ENCODE measurements at regions not wholly inside any gene's neighbourhood (a gene's known extent, or its start where the extent isn't known, plus 50 kb on each side); places are given as distances from the start of the nearest gene placed in this dataset.
"Not testable (repeated sequence)": the region's sequence is repeated elsewhere in the genome, so short reads cannot be mapped to it uniquely, and the experiment has no call there.

DNA sequence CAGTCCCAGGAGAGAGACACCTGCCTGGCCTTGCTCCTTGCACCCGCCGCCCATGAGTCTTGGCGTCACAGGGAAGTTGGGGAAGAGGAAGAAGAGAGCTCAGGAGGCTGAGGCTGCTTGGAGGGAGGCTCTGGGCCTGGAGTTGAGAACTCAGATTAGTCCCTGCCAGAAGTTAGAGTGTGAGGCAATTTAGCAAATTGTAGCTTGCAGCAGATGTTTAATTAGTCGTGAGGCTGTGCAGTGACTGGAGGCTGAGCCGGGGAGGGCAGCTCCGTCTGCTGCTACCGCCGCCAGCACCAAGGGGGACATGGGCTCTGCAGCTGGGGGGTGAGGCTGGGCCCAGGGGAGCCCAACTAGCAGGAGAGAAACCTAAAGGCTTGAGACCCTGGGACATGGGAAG is 738.3 kb upstream of the EEF2KMT start:
- no peak for DNase-seq

DNA sequence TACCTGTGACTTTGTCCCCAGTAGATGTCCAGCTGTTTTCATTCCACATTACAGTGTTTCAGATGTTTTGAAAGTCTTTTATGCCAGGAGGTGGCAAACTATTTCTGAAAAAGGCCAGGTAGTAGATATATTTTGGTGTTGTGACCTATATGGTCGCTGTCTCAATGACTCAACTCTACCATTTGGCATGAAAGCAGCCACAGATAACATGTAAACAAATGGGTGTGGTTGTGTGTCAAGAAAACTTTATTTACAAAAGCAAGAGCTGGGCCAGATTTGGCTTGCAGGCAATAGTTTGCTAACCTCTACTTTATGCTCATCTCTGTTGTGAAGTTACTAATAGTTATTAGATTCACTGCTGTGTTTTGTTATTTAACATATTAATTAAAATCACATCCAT is 728.7 kb upstream of the EEF2KMT start:
- DNase-seq = no peak

- DNase-seq = no peak
Measured at GRCh38 chr16:5820472-5820871, 722.9 kb upstream of the EEF2KMT start.

- no peak for DNase-seq
Measured at GRCh38 chr16:5815570-5816237, 718.1 kb upstream of the EEF2KMT start.

GRCh38 chr16:5801396-5801795 is 703.8 kb upstream of the EEF2KMT start:
- DNase-seq = no peak

DNA sequence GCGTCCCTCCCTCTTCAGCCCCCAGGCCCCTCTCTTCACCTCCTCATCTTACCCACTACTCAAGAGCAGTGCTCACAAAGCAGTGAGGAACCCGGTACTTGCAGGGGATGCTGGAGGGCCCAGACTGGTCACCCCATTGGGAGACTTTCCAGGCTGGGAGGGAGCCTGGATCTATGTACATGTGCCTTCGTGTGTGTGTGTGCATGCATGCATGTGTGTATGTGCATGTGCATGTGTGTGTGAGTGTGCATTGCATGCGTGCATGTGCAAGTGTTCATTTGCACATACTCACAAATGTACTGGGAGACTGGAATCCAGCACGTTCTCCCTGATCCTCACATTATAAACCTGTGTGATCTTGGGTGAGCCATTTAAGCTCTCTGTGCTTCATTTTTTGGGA is 696.0 kb upstream of the EEF2KMT start:
- no peak for DNase-seq

GRCh38 chr16:5791011-5791657 is 693.5 kb upstream of the EEF2KMT start:
- DNase-seq = no peak

- no peak for DNase-seq
Measured at GRCh38 chr16:5790512-5790911, 692.9 kb upstream of the EEF2KMT start.

DNA sequence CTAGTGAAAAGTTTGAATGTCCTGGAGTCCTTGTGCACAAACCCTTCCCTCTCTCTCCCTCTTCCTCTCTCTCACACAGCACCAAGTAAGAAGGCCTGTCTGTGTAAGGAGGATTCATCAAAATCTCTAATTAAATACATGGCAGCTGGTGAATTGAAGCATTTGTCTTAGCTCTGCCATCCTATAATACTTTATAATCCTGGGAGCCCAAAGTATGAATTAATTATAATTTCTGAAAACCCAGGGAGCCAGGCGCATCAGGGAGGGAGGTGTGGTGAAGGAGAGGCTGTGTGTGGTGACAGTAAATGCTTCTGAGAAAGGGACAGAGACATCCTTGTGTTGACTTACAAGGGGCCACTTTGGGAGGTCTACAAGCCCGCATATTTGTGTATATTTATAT is 691.4 kb upstream of the EEF2KMT start:
- DNase-seq = no peak

DNA sequence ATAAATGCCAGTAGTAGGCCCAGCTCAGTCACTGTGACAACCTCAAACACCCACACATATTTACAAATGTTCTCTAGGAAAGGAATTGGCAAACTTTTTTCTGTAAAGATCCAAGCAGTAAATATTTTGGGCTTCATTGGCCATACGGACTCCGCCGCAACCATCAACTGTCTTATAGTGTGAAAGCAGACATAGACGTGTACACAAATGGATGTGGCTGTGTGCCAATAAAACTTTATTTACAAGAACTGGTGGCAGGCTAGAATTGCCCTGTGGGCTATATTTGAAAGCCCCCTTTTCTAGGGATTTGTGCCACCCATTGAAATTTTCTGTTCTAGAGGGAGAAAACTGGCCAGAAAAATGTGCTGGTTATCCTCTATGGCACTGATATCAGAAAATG is 683.8 kb upstream of the EEF2KMT start:
- no peak for DNase-seq

DNA sequence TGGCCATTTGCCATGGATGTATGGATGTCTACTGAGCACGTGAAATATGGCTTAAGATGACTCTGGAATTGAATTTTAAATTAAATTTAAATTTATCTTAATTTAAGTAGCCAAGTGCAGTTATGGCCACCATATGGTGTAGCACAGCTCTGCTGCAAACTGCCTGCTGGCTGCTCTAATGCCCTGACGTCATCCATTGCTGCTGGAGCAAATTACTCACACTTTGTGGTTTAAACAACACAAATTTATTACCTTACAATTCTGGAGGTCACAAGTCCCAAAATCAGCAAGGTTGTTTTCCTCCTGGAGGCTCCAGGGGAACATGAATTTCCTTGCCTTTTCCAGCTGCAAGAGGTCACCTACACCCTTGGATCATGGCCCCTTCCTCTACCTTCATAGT is 679.3 kb upstream of the EEF2KMT start:
- DNase-seq = no peak

GRCh38 chr16:5775916-5776315 is 678.3 kb upstream of the EEF2KMT start:
- no peak for DNase-seq

DNA sequence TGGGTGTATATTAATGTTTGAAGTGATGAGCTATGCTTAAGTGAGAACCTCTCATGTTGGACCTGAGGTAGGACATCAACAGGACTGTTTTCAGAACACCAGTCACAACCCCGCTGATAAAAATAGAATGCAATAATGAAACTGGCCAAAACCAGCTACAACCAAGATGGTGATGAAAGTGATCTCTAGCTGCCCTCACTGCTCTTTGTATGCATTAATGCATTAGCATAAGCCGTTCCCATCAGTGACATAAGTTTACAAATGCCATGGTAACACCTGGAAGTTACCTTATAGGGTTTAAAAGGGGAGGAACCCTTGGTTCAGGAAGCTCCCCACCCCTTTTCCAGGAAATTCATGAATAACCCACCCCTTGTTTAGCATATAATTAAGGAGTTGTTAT is 672.5 kb upstream of the EEF2KMT start:
- DNase-seq = no peak

DNA sequence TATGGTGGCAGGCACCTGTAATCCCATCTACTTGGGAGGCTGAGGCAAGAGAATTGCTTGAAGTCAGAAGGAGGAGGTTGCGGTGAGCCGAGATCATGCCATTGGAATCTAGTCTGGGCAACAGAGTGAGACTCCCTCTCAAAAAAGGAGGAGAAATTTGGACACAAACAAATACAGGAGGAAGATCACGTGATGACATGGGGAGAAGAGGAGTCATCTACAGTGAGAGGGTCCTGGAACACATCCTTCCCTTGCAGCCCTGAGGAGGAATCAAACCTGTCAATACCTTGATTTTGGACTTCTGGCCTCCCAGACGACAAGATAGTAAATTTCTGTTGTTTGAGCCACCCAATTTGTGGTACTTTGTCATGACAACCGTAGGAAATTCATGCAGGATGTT is 671.9 kb upstream of the EEF2KMT start:
- DNase-seq = no peak

DNA sequence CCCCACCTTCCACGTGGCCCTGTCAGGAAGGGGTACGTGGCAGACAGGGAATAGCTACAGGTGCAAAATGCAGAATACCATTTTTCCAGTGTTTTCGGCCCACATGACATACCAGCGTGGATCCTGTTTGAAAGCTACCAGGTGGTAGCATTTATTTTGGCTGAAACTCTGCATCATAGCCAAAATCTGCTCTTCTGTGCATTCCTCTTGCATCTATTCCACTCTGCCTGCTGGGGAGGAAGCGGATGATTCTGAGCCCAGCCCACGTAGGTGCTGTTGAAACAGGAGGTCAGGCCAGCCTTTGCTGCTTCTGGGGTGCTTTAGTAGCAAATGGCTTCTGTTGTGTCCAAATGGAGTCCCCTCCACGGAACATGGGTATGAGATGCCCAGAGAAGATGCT is 670.9 kb upstream of the EEF2KMT start:
- DNase-seq = no peak

DNA sequence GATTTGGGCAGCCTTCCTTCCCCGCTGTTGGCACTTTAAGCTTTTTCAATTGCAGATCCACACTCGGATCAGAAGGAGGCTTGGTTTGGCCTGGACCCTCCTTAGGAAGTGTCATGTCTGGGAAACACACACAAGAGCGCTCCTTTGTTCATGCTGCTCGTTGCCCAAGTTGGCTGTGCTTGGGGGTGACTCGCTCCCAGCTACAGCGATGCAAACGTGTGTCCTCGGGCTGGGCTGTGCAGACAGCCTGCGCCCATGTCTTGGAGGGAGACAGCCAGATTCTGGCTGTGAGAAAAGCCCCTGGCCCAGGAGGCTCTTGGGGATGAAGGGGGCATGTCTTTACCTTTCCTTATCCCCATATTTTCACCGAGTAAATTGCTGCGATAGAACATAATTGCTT is 665.6 kb upstream of the EEF2KMT start:
- no peak for DNase-seq

DNA sequence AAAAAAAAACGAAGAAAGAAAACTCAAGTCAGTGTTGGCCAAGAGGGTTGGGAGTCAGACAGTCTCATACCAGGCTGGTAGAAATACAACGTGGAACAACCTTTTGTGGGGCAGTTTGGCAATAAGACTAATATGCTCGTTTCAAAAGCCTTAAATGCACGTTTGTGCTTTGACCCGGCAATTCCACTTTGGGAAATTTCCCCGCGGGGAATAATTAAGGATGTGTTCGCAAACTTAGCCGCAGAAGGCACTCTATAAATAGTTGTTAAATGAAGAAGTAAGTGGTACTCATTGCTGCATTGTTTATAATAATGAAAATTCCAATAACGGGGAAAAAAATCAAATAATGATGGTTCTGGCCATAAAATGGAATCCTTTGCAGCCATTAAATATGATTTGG is 664.8 kb upstream of the EEF2KMT start:
- DNase-seq = no peak

GRCh38 chr16:5761592-5761991 is 664.0 kb upstream of the EEF2KMT start:
- DNase-seq = no peak

- DNase-seq = no peak
Measured at GRCh38 chr16:5758281-5758680, 660.7 kb upstream of the EEF2KMT start.

GRCh38 chr16:5756969-5757368 is 659.4 kb upstream of the EEF2KMT start:
- DNase-seq = no peak

DNA sequence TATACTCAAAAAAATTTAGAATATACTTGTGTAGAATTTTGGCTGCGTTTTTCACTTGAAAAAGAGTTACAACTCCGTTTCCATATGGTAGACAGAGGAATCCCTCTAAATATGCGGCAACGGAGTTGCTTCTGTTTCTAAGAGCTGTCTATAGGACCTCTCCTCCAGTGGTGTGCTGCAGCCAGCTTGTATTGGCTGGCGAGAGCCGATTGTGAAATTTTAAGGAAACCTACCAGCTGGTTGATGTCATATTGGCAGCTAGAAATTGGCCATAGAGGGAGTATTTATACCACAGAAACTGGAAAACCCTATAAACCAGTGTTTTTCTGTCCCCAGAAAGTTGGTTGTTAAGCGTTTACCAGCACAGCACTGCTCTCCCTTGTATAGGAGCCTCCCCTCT is 655.8 kb upstream of the EEF2KMT start:
- DNase-seq = no peak

- no peak for DNase-seq
Measured at GRCh38 chr16:5751216-5751615, 653.6 kb upstream of the EEF2KMT start.

- not testable (repeated sequence) for DNase-seq
Measured at GRCh38 chr16:5750439-5750838, 652.8 kb upstream of the EEF2KMT start.

DNA sequence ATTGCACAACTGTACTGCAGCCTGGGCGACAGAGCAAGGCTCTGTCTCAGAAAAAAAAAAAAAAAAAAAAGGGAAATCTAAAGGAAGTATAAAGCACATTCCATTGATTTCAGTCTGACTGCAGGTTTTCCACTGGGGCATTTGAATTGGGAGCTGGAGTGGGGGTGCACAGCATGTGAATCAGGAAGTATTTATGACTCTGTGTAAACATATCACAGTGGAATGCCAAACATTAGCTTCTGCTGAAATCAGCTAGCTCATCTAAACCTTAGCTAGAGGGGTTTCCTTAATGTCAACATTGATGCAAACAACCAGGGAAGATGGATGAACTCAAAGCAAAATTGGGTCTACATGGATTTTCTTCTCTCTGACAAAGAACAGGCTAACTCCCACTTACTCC is 641.0 kb upstream of the EEF2KMT start:
- no peak for DNase-seq
